Right lobe of liver (tissue), 4 donors: ENCODE measurements at regions not wholly inside any gene's neighbourhood (a gene's known extent, or its start where the extent isn't known, plus 50 kb on each side); places are given as distances from the start of the nearest gene placed in this dataset.

Source experiments
- POLR2A ChIP-seq: fragments of 450-650 bp; IDR thresholded peaks from one replicate; pipeline ENCODE4 v1.6.1; 2017; ENCODE audit warnings: antibody characterized with exemption, mild to moderate bottlenecking
- TF ChIP-seq, protein P1 (sequence below), 4 donors: fragments of 200-600 bp in 3 of 4; fragments of 450-650 bp in 1 of 4; IDR thresholded peaks; one replicate each; pipeline versions ENCODE4 v1.5.1 to v1.8.0; 2016 to 2022; ENCODE audit warnings: antibody characterized with exemption in 4 of 4, mild to moderate bottlenecking in 2 of 4
- donor health status: DM: no; HTN: no; CAD: no.
- donor health status: DM: no; HTN: no; CAD: no.
- donor health status: DM: no; HTN: yes; CAD: no.

DNA sequence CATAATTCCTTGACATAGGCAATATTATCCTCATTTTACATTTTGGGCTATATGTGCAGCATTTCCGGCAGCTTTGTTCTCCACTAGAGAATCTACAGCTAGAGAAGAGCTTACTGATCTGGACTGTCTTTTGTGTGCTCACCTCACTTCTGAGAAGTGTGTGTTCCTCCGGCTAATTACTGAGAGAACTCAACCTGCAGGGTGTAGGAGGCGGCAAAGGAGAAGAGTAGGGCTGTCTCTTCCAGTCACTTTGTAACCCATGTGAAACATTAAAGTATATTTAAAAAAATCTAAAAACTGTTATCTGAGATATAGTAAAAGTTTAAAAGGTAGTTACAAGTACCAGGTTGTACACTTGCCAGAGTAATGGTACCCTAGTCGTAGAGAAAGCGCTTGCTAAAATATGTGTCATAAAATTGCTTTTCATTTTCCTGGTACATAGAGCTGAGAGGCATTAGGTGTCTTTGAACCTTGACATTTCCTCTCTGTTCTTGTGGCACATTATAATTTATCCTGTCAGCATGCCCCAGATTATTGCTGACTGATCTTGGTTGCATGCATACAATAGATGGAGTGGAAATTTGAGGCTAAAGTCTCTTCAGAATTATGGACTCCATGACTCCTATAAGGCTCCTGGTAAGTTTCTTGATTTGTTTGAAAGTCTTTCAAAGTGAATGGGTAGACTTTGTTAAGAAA lies 381.9 kb downstream of the LMO7 start:
- TF ChIP-seq, protein P1, sequence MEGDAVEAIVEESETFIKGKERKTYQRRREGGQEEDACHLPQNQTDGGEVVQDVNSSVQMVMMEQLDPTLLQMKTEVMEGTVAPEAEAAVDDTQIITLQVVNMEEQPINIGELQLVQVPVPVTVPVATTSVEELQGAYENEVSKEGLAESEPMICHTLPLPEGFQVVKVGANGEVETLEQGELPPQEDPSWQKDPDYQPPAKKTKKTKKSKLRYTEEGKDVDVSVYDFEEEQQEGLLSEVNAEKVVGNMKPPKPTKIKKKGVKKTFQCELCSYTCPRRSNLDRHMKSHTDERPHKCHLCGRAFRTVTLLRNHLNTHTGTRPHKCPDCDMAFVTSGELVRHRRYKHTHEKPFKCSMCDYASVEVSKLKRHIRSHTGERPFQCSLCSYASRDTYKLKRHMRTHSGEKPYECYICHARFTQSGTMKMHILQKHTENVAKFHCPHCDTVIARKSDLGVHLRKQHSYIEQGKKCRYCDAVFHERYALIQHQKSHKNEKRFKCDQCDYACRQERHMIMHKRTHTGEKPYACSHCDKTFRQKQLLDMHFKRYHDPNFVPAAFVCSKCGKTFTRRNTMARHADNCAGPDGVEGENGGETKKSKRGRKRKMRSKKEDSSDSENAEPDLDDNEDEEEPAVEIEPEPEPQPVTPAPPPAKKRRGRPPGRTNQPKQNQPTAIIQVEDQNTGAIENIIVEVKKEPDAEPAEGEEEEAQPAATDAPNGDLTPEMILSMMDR (IDR thresholded peaks at IDR 0.05), result no peak
- no peak for TF ChIP-seq POLR2A
